Left lung (tissue), 4 donors: ENCODE measurements at regions not wholly inside any gene's neighbourhood (a gene's known extent, or its start where the extent isn't known, plus 50 kb on each side); places are given as distances from the start of the nearest gene placed in this dataset.

Source experiments
- ATAC-seq: fragments of 200-7000 bp; cut with Tn5 transposase; one replicate; pipeline ENCODE4 v1.9.1; 2020; ENCODE audit warnings: moderate library complexity
- DNase-seq, 4 donors: peaks; one replicate each; pipeline ENCODE4 v3.0.0-alpha.2; 2013 to 2020
- H3K27ac ChIP-seq, 2 donors: fragments of 200-600 bp; sonication (generic) in 1 of 2; one replicate each; pipeline versions ENCODE4 v1.5.0 to v1.8.0; 2020 to 2021
- H3K27me3 ChIP-seq, 2 donors: fragments of 200-600 bp; sonication (generic) in 1 of 2; one replicate each; pipeline versions ENCODE4 v1.5.0 to v1.8.0; 2020 to 2021
- H3K36me3 ChIP-seq, 2 donors: fragments of 200-600 bp; sonication (generic) in 1 of 2; one replicate each; pipeline versions ENCODE4 v1.5.0 to v1.8.0; 2020 to 2021
- H3K4me1 ChIP-seq, 2 donors: fragments of 200-600 bp; one replicate each; pipeline ENCODE4 v1.8.0; 2021
- H3K4me3 ChIP-seq, 2 donors: fragments of 200-600 bp; sonication (generic) in 1 of 2; one replicate each; pipeline versions ENCODE4 v1.5.0 to v1.8.0; 2020 to 2021; ENCODE audit warnings: mild to moderate bottlenecking in 1 of 2
- H3K9me3 ChIP-seq, 2 donors: fragments of 200-600 bp; sonication (generic) in 1 of 2; one replicate each; pipeline versions ENCODE4 v1.5.0 to v1.8.0; 2020 to 2021
- intact Hi-C, 2 donors: fragments of 100-400 bp; cut with DNase I; formaldehyde crosslinking; loops; one replicate each; pipeline versions ENCODE4 v1.11.2 to v1.14.2; 2022
- TF ChIP-seq, protein P1 (sequence below), 2 donors: fragments of 200-600 bp; sonication (generic) in 1 of 2; IDR thresholded peaks; one replicate each; pipeline versions ENCODE4 v1.5.0 to v1.8.0; 2021; ENCODE audit warnings: antibody characterized with exemption in 2 of 2
- donor health status: DM: no; HTN: yes; CAD: no.
- donor health status: DM: no; HTN: no; CAD: no.

DNA sequence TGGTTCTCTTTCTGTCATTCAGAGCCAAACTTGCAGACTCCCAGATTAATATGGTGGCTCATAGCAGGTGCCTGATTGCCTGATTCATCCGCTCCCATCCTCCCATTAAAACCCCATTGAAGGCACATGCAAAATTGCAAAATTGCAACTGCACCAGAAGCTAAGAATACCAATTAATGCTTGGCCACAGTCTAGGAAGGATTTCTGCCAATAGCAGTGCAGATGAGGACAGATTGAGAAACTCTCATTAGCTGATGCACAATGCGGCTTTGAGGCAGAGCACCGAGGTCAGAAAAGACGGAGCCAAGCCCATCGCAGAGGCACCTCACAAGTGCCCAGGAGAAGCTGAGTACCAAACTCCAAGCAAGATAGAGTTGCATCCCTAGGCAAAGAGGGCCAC is 172.8 kb downstream of the ARL4C start:
- DNase-seq (peak in 1 of 4 donors; percentile 36), ATAC-seq (no peak)
- intact Hi-C loops: no loop called here
- H3K27me3 ChIP-seq: no peaks in the 10 kb centered on the region
- H3K27ac ChIP-seq: no peak overlapping the region
- H3K36me3 ChIP-seq: no peaks in the 10 kb centered on the region
- TF ChIP-seq, protein P1, sequence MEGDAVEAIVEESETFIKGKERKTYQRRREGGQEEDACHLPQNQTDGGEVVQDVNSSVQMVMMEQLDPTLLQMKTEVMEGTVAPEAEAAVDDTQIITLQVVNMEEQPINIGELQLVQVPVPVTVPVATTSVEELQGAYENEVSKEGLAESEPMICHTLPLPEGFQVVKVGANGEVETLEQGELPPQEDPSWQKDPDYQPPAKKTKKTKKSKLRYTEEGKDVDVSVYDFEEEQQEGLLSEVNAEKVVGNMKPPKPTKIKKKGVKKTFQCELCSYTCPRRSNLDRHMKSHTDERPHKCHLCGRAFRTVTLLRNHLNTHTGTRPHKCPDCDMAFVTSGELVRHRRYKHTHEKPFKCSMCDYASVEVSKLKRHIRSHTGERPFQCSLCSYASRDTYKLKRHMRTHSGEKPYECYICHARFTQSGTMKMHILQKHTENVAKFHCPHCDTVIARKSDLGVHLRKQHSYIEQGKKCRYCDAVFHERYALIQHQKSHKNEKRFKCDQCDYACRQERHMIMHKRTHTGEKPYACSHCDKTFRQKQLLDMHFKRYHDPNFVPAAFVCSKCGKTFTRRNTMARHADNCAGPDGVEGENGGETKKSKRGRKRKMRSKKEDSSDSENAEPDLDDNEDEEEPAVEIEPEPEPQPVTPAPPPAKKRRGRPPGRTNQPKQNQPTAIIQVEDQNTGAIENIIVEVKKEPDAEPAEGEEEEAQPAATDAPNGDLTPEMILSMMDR (IDR thresholded peaks at IDR 0.05): no peak
- H3K4me3 ChIP-seq: no peak overlapping the region
- no peaks in the 10 kb centered on the region for H3K4me1 ChIP-seq
- H3K9me3 ChIP-seq: no peaks in the 10 kb centered on the region

DNA sequence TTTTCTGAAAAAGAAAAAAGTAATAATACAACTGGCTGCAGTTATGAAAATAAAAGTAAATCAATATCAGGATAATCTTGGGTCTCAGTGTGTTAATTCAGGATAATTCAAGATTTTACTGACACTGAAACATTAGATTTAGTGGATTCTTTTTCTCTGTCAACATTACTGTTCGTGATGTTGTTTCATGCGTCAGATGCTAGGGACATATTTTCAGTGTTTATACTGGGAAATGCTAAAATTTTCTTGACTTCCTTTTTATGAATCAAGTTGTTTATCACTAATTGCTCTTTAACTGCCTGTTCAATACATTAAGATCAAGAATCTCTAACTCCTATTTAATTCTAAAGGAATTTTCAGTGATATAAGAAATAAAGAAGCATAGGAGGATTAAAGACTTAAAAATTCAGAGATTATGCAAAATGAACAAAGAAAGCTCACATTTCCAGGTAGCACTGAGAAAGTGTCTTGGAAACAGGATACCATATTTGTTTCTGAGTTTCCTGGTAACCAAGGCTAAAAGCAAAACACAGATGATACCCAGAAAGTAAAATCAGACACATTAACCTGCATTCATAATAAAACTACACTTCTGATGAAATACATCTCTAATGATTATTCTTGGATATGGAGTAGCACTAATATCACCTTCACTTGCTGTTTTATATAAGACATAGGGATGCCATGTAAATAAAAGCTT is 174.0 kb downstream of the ARL4C start:
- DNase-seq: no peak
- intact Hi-C loops: no loop called here
- H3K9me3 ChIP-seq: no peaks in the 10 kb centered on the region
- TF ChIP-seq, protein P1 (IDR thresholded peaks at IDR 0.05): no peak
- no peak overlapping the region for H3K4me3 ChIP-seq
- H3K27me3 ChIP-seq: no peaks in the 10 kb centered on the region
- ATAC-seq: no peak
- H3K4me1 ChIP-seq: no peaks in the 10 kb centered on the region
- no peaks in the 10 kb centered on the region for H3K36me3 ChIP-seq
- H3K27ac ChIP-seq: no peak overlapping the region

DNA sequence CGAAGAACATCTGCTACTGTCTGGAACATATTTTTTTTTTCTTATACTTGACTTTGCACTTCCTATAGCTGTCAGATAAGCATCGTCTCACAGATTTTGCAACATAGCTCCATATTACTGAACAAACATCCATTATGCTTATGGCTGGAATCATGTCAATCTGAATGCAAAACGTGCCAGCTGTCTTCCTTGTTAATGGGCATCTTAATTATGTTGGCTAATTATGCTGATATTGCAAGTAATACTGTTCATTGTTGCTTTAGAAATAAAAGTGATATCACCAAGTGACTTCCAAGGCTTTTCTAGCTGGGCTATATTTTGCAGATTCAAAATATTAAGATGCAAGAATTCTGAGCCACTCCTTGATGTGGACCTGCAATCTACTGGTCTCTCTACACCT is 176.8 kb downstream of the ARL4C start:
- intact Hi-C loops: no loop called here
- H3K27me3 ChIP-seq: no peaks in the 10 kb centered on the region
- H3K36me3 ChIP-seq: no peaks in the 10 kb centered on the region
- no peak overlapping the region for H3K27ac ChIP-seq
- no peak for ATAC-seq
- no peak for DNase-seq
- H3K4me3 ChIP-seq: no peak overlapping the region
- H3K9me3 ChIP-seq: no peaks in the 10 kb centered on the region
- H3K4me1 ChIP-seq: no peaks in the 10 kb centered on the region
- TF ChIP-seq, protein P1 (IDR thresholded peaks at IDR 0.05): no peak

DNA sequence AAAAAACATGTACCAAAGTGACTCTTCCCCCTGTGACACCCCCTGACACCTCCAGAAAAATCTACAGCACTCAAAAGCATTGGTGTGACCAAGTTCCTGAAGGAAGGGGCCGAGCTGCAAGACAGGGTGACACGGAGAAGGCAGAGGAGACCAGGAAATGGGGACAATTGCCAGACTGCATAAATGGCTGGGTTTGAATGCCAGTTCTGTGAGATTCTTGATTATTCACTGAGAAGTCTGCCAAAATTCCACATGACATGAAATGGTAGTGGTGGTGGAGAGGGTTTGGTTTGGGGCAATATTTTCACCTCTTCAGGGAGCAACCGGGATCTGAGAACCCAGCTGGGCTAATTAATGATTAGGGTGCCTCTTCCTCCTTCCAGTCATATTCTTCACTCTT is 178.5 kb downstream of the ARL4C start:
- no peak overlapping the region for H3K27ac ChIP-seq
- no peaks in the 10 kb centered on the region for H3K9me3 ChIP-seq
- intact Hi-C loops: no loop called here
- no peak for ATAC-seq
- no peaks in the 10 kb centered on the region for H3K4me1 ChIP-seq
- no peak for DNase-seq
- TF ChIP-seq, protein P1 (IDR thresholded peaks at IDR 0.05): no peak
- no peaks in the 10 kb centered on the region for H3K27me3 ChIP-seq
- H3K36me3 ChIP-seq: no peaks in the 10 kb centered on the region
- no peak overlapping the region for H3K4me3 ChIP-seq

DNA sequence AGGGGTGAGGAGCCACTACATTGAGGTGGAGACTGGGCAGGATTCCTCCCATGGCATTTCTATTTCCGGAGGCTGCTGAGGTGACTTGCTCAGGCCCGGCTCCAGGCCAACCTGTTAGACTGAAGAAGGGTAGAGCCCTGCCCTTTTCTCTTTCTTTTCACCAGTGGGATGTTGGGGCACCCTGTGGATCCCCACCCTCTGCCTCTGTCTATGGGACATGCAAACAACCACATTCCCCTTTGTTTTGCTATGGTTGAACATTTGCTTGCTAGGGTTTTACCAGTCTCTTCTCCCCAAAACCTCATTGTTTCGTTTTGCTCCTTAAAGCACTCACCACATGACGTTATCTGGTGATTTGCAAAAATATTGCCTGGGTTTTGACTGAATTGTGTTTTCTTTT is 183.3 kb downstream of the ARL4C start:
- Histone ChIP-seq H3K4me3 (no peak overlapping the region), H3K27ac (no peak overlapping the region), H3K4me1 (no peaks in the 10 kb centered on the region), H3K27me3 (no peaks in the 10 kb centered on the region), H3K9me3 (no peaks in the 10 kb centered on the region), H3K36me3 (no peaks in the 10 kb centered on the region)
- TF ChIP-seq, protein P1 (IDR thresholded peaks at IDR 0.05): no peak
- ATAC-seq (no peak), DNase-seq (no peak)
- intact Hi-C loops: no loop called here
